Colonic mucosa (tissue), 4 donors: ENCODE measurements at regions not wholly inside any gene's neighbourhood (a gene's known extent, or its start where the extent isn't known, plus 50 kb on each side); places are given as distances from the start of the nearest gene placed in this dataset.

Experiments
- DNase-seq: peaks from one replicate; pipeline ENCODE4 v3.0.0-alpha.2; 2020
- H3K27ac ChIP-seq: fragments of 200-600 bp; one replicate; pipeline ENCODE4 v1.8.0; 2021
- H3K27me3 ChIP-seq: fragments of 200-600 bp; one replicate; pipeline ENCODE4 v1.8.0; 2021
- H3K36me3 ChIP-seq: fragments of 200-600 bp; one replicate; pipeline ENCODE4 v1.8.0; 2021
- H3K4me1 ChIP-seq: fragments of 200-600 bp; one replicate; pipeline ENCODE4 v1.8.0; 2021; ENCODE audit warnings: mild to moderate bottlenecking
- H3K4me3 ChIP-seq: fragments of 200-600 bp; one replicate; pipeline ENCODE4 v1.8.0; 2021
- H3K9ac ChIP-seq, 2 donors: one replicate each; pipeline ENCODE4 v1.7.0; 2013; ENCODE audit warnings: control low read depth in 2 of 2, low read depth in 2 of 2, low read length in 2 of 2
- H3K9me3 ChIP-seq: fragments of 200-600 bp; one replicate; pipeline ENCODE4 v1.8.0; 2021
- CTCF ChIP-seq: fragments of 200-600 bp; IDR thresholded peaks from one replicate; pipeline ENCODE4 v1.8.0; 2022; ENCODE audit warnings: antibody characterized with exemption, mild to moderate bottlenecking
- intact Hi-C: fragments of 100-400 bp; cut with DNase I; formaldehyde crosslinking; loops from one replicate; pipeline ENCODE4 v1.14.1; 2022
- donor health status: healthy.
- donor health status: DM: no; HTN: no; CAD: no.
- donor health status: DM: no; HTN: no; CAD: no.

- Histone ChIP-seq H3K4me3 (no peak overlapping the region), H3K27me3 (no peaks in the 10 kb centered on the region), H3K9ac (no peak overlapping the region), H3K27ac (no peak overlapping the region), H3K36me3 (no peaks in the 10 kb centered on the region), H3K9me3 (no peaks in the 10 kb centered on the region), H3K4me1 (no peaks in the 10 kb centered on the region)
- no peak for DNase-seq
- intact Hi-C loops: no loop called here
- no peak for TF ChIP-seq CTCF
These were observed 117.6 kb upstream of the CDH4 start for GRCh38 chr20:61134296-61135030.

- Histone ChIP-seq H3K9me3 (no peaks in the 10 kb centered on the region), H3K4me1 (no peaks in the 10 kb centered on the region), H3K36me3 (no peaks in the 10 kb centered on the region), H3K4me3 (no peak overlapping the region), H3K27me3 (no peaks in the 10 kb centered on the region), H3K27ac (no peak overlapping the region), H3K9ac (no peak overlapping the region)
- intact Hi-C loops: no loop called here
- no peak for DNase-seq
- no peak for TF ChIP-seq CTCF
These were observed 116.8 kb upstream of the CDH4 start for GRCh38 chr20:61135266-61135665.

GRCh38 chr20:61135968-61136367, 116.1 kb upstream of the CDH4 start:
- Histone ChIP-seq H3K27me3 (no peaks in the 10 kb centered on the region), H3K27ac (no peak overlapping the region), H3K9me3 (no peaks in the 10 kb centered on the region), H3K9ac (no peak overlapping the region), H3K36me3 (no peaks in the 10 kb centered on the region), H3K4me1 (no peaks in the 10 kb centered on the region), H3K4me3 (no peak overlapping the region)
- intact Hi-C loops: no loop called here
- DNase-seq: no peak
- TF ChIP-seq CTCF: no peak

GRCh38 chr20:61138566-61138965, 113.5 kb upstream of the CDH4 start:
- Histone ChIP-seq H3K36me3 (no peaks in the 10 kb centered on the region), H3K9me3 (no peaks in the 10 kb centered on the region), H3K27ac (no peak overlapping the region), H3K9ac (no peak overlapping the region), H3K4me1 (no peaks in the 10 kb centered on the region), H3K4me3 (no peak overlapping the region), H3K27me3 (no peaks in the 10 kb centered on the region)
- intact Hi-C loops: no loop called here
- no peak for DNase-seq
- no peak for TF ChIP-seq CTCF

GRCh38 chr20:61139031-61139430, 113.0 kb upstream of the CDH4 start:
- H3K9me3 ChIP-seq: no peaks in the 10 kb centered on the region
- H3K4me3 ChIP-seq: no peak overlapping the region
- no peaks in the 10 kb centered on the region for H3K36me3 ChIP-seq
- H3K9ac ChIP-seq: no peak overlapping the region
- H3K27me3 ChIP-seq: no peaks in the 10 kb centered on the region
- no peaks in the 10 kb centered on the region for H3K4me1 ChIP-seq
- H3K27ac ChIP-seq: no peak overlapping the region
- intact Hi-C loops: no loop called here
- TF ChIP-seq CTCF: no peak
- DNase-seq: no peak
